PFSK-1 (cell line): ENCODE measurements at regions not wholly inside any gene's neighbourhood (a gene's known extent, or its start where the extent isn't known, plus 50 kb on each side); places are given as distances from the start of the nearest gene placed in this dataset.

Source experiments
- FOXP2 ChIP-seq: optimal IDR thresholded peaks from 2 replicates; pipeline ENCODE3; 2011; ENCODE audit warnings: borderline replicate concordance, control low read depth, inconsistent platforms; ENCODE audit not compliant: insufficient read depth; ENCODE audit errors: extremely low read length, extremely low read depth
- POLR2AphosphoS5 ChIP-seq: IDR thresholded peaks from 2 replicates; pipeline ENCODE4 v1.6.1; 2012; ENCODE audit warnings: low read depth, mild to moderate bottlenecking, control low read depth, low read length, moderate library complexity
- SIN3A ChIP-seq: IDR thresholded peaks from 2 replicates; pipeline ENCODE4 v1.6.1; 2012; ENCODE audit warnings: mild to moderate bottlenecking, low read length, moderate library complexity, borderline replicate concordance; ENCODE audit not compliant: insufficient read depth
- TAF1 ChIP-seq: IDR thresholded peaks from 2 replicates; pipeline ENCODE4 v1.6.1; 2012; ENCODE audit warnings: low read length, control low read depth, borderline replicate concordance; ENCODE audit not compliant: insufficient read depth
- TF ChIP-seq, protein P1 (sequence below), 2 experiments: IDR thresholded peaks; 2 replicates each; pipeline versions ENCODE4 v1.6.1 to v1.8.0; 2011 to 2012; ENCODE audit warnings: low read depth in 2 of 2, low read length in 2 of 2, control low read depth in 1 of 2, inconsistent platforms in 1 of 2, mild to moderate bottlenecking in 1 of 2, moderate library complexity in 1 of 2; ENCODE audit not compliant: insufficient read depth in 1 of 2

DNA sequence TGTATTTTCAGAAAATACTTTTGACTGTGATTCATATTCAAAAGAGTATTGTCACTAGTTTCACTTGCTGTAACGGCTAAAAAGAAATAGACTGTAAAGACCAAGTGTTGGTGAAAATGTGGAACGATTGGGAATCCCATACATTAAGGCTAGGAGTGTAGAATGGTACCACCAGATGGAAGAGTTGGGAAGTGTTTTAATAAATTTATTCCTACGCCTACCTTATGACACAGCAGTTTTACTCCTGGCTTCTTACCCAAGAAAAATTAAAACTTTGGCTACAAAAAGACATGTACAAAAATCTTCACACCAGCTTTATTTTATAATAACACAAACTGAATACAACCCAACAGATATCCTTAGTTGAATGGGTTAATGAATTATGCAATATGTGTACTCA lies 256.2 kb downstream of the TAF11L14 start:
- TF ChIP-seq, protein P1, sequence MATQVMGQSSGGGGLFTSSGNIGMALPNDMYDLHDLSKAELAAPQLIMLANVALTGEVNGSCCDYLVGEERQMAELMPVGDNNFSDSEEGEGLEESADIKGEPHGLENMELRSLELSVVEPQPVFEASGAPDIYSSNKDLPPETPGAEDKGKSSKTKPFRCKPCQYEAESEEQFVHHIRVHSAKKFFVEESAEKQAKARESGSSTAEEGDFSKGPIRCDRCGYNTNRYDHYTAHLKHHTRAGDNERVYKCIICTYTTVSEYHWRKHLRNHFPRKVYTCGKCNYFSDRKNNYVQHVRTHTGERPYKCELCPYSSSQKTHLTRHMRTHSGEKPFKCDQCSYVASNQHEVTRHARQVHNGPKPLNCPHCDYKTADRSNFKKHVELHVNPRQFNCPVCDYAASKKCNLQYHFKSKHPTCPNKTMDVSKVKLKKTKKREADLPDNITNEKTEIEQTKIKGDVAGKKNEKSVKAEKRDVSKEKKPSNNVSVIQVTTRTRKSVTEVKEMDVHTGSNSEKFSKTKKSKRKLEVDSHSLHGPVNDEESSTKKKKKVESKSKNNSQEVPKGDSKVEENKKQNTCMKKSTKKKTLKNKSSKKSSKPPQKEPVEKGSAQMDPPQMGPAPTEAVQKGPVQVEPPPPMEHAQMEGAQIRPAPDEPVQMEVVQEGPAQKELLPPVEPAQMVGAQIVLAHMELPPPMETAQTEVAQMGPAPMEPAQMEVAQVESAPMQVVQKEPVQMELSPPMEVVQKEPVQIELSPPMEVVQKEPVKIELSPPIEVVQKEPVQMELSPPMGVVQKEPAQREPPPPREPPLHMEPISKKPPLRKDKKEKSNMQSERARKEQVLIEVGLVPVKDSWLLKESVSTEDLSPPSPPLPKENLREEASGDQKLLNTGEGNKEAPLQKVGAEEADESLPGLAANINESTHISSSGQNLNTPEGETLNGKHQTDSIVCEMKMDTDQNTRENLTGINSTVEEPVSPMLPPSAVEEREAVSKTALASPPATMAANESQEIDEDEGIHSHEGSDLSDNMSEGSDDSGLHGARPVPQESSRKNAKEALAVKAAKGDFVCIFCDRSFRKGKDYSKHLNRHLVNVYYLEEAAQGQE (IDR thresholded peaks at IDR 0.05; ENCODE audit: insufficient read depth in 1 of 2, low read depth in 2 of 2, low read length in 2 of 2): no peak
- TF ChIP-seq TAF1 (no peak), SIN3A (no peak), POLR2AphosphoS5 (no peak), FOXP2 (no peak)

DNA sequence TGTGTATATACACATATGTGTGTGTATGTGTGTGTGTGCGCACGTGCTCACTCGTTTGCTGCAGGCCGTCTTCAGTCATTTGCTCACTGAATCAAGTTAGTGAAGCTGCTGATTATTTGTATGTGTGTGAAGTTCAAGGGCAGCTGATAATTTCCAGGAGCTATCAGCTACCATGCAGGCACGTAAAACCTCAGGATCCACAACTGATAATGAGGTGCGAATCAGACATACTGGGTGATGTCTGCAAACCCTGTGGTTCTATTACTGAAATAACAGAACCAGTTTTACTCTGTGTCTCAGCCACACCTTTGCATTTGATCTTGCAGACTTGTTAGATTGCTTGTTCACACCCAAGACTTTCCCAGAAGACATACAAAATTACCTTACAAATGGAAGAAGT lies 257.6 kb downstream of the TAF11L14 start:
- TF ChIP-seq TAF1 (no peak), POLR2AphosphoS5 (no peak), FOXP2 (no peak)

DNA sequence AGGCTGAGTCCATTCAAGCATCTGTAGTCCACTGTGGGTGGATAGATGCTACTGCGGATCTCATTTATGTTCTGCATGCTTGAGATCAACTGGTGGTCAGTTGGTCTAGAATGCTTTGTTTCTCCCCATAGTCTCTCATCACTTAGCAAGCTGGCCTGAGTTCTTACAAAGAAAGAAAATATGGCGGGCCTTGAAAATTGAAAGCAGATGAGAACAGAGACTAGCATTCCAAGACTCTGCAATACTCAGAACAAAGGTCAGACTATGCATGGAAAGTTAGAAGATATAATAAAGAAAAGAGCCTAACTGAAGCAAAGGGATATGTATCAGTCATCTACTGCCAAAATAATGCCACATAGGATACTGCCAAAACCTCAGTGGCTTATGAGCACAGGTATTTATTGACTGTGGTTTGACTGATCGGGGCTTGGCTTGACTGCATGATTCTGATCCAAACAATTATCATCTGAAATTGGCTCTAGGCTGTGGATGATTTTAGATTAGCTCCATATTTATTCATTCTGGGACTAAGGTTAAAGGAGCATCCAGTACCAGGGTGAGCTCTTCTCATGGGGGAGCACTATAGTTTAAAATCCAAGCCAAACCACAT lies 258.9 kb downstream of the TAF11L14 start:
- TF ChIP-seq POLR2AphosphoS5 (no peak), TAF1 (no peak), SIN3A (no peak), FOXP2 (no peak)
- TF ChIP-seq, protein P1 (IDR thresholded peaks at IDR 0.05; ENCODE audit: insufficient read depth in 1 of 2, low read depth in 2 of 2, low read length in 2 of 2): no peak

DNA sequence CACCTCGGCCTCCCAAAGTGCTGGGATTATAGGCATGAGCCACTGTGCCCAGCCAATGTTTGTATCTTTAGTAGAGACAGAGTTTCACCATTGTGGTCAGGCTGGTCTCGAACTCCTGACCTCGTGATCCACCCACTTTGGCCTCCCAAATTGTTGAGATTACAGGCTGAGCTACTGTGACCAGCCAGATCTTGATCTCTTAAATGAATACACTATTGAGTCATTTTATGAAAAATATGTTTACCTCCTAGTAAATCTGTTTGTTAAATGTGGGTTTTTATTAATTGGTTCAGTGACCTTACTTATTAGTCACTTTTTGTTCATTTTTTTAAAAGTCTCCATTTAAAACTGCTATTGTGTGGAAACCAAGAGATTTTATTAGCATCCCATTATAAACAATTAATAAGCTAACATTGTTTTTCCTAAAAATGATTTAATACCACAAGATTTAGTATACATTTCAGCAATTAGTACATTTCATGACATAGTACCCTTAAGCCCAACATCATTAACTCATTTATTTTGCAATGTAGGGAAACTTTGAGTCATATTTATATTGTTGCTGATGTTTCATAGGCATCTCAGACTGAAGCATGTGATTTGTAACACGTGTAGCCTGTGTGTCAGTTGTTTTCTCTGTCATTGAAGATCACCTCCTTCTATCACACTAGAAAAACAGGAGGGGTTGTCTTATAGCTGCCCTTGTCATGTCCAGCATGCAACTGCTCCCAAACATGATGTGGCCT lies 261.2 kb downstream of the TAF11L14 start:
- TF ChIP-seq SIN3A (no peak), POLR2AphosphoS5 (no peak), TAF1 (no peak)

DNA sequence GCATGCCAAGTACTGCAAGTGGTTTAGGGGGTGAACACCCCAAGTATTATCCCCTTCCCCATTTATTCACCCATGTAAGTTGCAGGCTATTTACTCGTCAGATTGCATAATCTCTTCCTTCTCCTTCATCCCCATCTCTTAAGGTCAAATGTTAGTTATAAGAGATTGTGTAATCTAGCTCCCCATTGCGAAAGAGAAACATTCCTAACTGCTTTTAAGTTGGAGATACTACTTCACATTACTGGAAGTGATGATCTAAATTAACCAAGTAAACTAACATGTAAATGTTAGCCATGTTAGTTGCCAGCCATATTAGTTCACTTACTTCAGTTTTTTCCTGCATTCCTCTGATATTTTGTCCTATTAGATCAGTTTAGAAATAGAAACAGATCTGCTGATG lies 262.3 kb downstream of the TAF11L14 start:
- no peak for TF ChIP-seq SIN3A
- TF ChIP-seq POLR2AphosphoS5: no peak
- no peak for TF ChIP-seq TAF1
- no peak for TF ChIP-seq FOXP2
- TF ChIP-seq, protein P1 (IDR thresholded peaks at IDR 0.05; ENCODE audit: insufficient read depth in 1 of 2, low read depth in 2 of 2, low read length in 2 of 2): no peak

DNA sequence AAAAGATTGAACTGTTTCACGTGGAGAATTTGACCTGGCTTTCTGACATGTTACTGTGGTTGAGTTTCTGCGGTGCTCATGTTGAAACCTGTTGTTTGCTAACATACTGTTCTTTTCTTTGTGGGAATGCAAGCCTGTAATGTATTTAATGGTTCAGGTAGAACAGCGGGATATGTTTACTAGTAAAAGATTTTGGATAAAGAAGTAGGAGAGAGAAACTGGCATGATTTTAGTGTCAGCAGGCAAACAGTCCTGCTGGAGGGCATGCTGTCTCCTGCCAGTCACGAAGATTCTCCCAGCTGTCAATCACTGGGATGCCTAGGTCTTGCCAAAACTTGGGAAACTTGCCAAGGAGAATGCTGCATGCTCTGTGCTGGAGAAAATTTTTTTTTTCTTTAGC lies 263.5 kb downstream of the TAF11L14 start:
- TF ChIP-seq, protein P1 (IDR thresholded peaks at IDR 0.05; ENCODE audit: insufficient read depth in 1 of 2, low read depth in 2 of 2, low read length in 2 of 2): no peak
- TF ChIP-seq POLR2AphosphoS5: no peak
